Sciatic nerve (tissue), 2 donors: ENCODE measurements at regions not wholly inside any gene's neighbourhood (a gene's known extent, or its start where the extent isn't known, plus 50 kb on each side); places are given as distances from the start of the nearest gene placed in this dataset.
A peak's percentile ranks its signal among the peaks of the same experiment; 100 is the strongest.

ENCODE experiments used
- ATAC-seq: fragments of 200-7000 bp; cut with Tn5 transposase; one replicate; pipeline ENCODE4 v1.9.1; 2020; ENCODE audit warnings: mild to moderate bottlenecking, moderate library complexity
- DNase-seq: peaks from one replicate; pipeline ENCODE4 v3.0.0-alpha.2; 2020; ENCODE audit warnings: low spot score
- intact Hi-C: fragments of 100-400 bp; cut with DNase I; formaldehyde crosslinking; loops from one replicate; pipeline ENCODE4 v1.14.2; 2022
- donor health status: DM: no; HTN: no; CAD: no.
- donor health status: DM: no; HTN: no; CAD: no.

GRCh38 chr12:97005174-97005573 is 98.1 kb downstream of the NEDD1 start:
- ATAC-seq (no peak), DNase-seq (no peak)
- intact Hi-C loops: no loop called here

- intact Hi-C loops: no loop called here
- ATAC-seq (no peak), DNase-seq (no peak)
Measured at GRCh38 chr12:97005646-97006045, 98.6 kb downstream of the NEDD1 start.

- no peak for ATAC-seq
- no peak for DNase-seq
- intact Hi-C loops: no loop called here
Measured at GRCh38 chr12:97006585-97006984, 99.5 kb downstream of the NEDD1 start.

GRCh38 chr12:97016163-97016562 is 109.1 kb downstream of the NEDD1 start:
- DNase-seq (no peak), ATAC-seq (no peak)
- intact Hi-C loops: no loop called here

GRCh38 chr12:97017213-97017612 is 110.2 kb downstream of the NEDD1 start:
- intact Hi-C loops: no loop called here
- no peak for DNase-seq
- ATAC-seq: no peak

GRCh38 chr12:97022536-97023230 is 115.6 kb downstream of the NEDD1 start:
- DNase-seq: no peak
- intact Hi-C loops: no loop called here
- ATAC-seq: no peak

- DNase-seq: no peak
- ATAC-seq: no peak
- intact Hi-C loops: no loop called here
Measured at GRCh38 chr12:97024393-97024792, 117.3 kb downstream of the NEDD1 start.

GRCh38 chr12:97026901-97027300 is 119.8 kb downstream of the NEDD1 start:
- DNase-seq: no peak
- intact Hi-C loops: no loop called here

GRCh38 chr12:97027482-97027881 is 120.4 kb downstream of the NEDD1 start:
- DNase-seq (no peak), ATAC-seq (no peak)
- intact Hi-C loops: no loop called here

More at GRCh38 chr12:97026901-97027300, 119.8 kb downstream of the NEDD1 start:
- ATAC-seq: no peak

- DNase-seq: no peak
- ATAC-seq: no peak
- intact Hi-C loops: no loop called here
Measured at GRCh38 chr12:97038131-97038530, 131.1 kb downstream of the NEDD1 start.

- DNase-seq (no peak), ATAC-seq (no peak)
- intact Hi-C loops: no loop called here
Measured at GRCh38 chr12:97038834-97039233, 131.8 kb downstream of the NEDD1 start.

GRCh38 chr12:97046901-97047300 is 139.8 kb downstream of the NEDD1 start:
- intact Hi-C loops: no loop called here
- ATAC-seq (no peak), DNase-seq (no peak)

- DNase-seq: no peak
- ATAC-seq: no peak
- intact Hi-C loops: no loop called here
Measured at GRCh38 chr12:97047361-97047760, 140.3 kb downstream of the NEDD1 start.

- ATAC-seq: no peak
- intact Hi-C loops: no loop called here
Measured at GRCh38 chr12:97048421-97049035, 141.5 kb downstream of the NEDD1 start.

GRCh38 chr12:97050509-97050908 is 143.5 kb downstream of the NEDD1 start:
- intact Hi-C loops: no loop called here
- DNase-seq (no peak), ATAC-seq (no peak)

More at GRCh38 chr12:97048421-97049035, 141.5 kb downstream of the NEDD1 start:
- DNase-seq: no peak

- DNase-seq (no peak), ATAC-seq (no peak)
- intact Hi-C loops: no loop called here
Measured at GRCh38 chr12:97051341-97051740, 144.3 kb downstream of the NEDD1 start.

GRCh38 chr12:97061171-97061570 is 154.1 kb downstream of the NEDD1 start:
- intact Hi-C loops: no loop called here
- peak; percentile 55 for ATAC-seq
- DNase-seq: no peak

GRCh38 chr12:97063292-97063935 is 156.4 kb downstream of the NEDD1 start:
- ATAC-seq: no peak
- no peak for DNase-seq
- intact Hi-C loops: no loop called here

- no peak for ATAC-seq
- intact Hi-C loops: no loop called here
- DNase-seq: no peak
Measured at GRCh38 chr12:97075161-97075933, 168.3 kb downstream of the NEDD1 start.
